Mesenchymal stem cell (in vitro differentiated cells and primary cell): ENCODE measurements at regions not wholly inside any gene's neighbourhood (a gene's known extent, or its start where the extent isn't known, plus 50 kb on each side); places are given as distances from the start of the nearest gene placed in this dataset.

Experiments
- DNase-seq: peaks from one replicate; pipeline ENCODE4 v3.0.0-alpha.2; 2013
- H2AFZ ChIP-seq: one replicate; pipeline ENCODE4 v1.6.1; 2013; ENCODE audit warnings: low read depth, mild to moderate bottlenecking, control low read depth, inconsistent platforms, low read length, moderate library complexity
- H2AK5ac ChIP-seq: 2 replicates; pipeline ENCODE4 v1.6.1; 2013; ENCODE audit warnings: low read length, moderate library complexity, mild to moderate bottlenecking, inconsistent platforms; ENCODE audit not compliant: severe bottlenecking
- H2BK120ac ChIP-seq: one replicate; pipeline ENCODE4 v1.6.1; 2013; ENCODE audit warnings: low read depth, mild to moderate bottlenecking, inconsistent platforms, low read length, moderate library complexity
- H2BK12ac ChIP-seq, 2 experiments: one replicate each; pipeline ENCODE4 v1.6.1; 2013; ENCODE audit warnings: inconsistent platforms in 2 of 2, low read length in 2 of 2, mild to moderate bottlenecking in 2 of 2, moderate library complexity in 2 of 2, control low read depth in 1 of 2
- H2BK15ac ChIP-seq: one replicate; pipeline ENCODE4 v1.6.1; 2013; ENCODE audit warnings: mild to moderate bottlenecking, low read depth, inconsistent platforms; ENCODE audit not compliant: poor library complexity, severe bottlenecking
- H2BK5ac ChIP-seq: 2 replicates; pipeline ENCODE4 v1.6.1; 2013; ENCODE audit warnings: low read depth, mild to moderate bottlenecking, low read length, control low read depth, inconsistent platforms; ENCODE audit not compliant: poor library complexity, severe bottlenecking
- H3K14ac ChIP-seq, 2 experiments: one replicate each; pipeline ENCODE4 v1.6.1; 2013; ENCODE audit warnings: inconsistent platforms in 2 of 2, low read length in 2 of 2, control low read depth in 1 of 2, mild to moderate bottlenecking in 1 of 2, moderate library complexity in 1 of 2
- H3K18ac ChIP-seq, 2 experiments: one replicate each; pipeline ENCODE4 v1.6.1; 2013; ENCODE audit warnings: inconsistent platforms in 2 of 2, low read length in 2 of 2, control low read depth in 1 of 2, low read depth in 1 of 2, mild to moderate bottlenecking in 1 of 2
- H3K23ac ChIP-seq, 2 experiments: one replicate each; pipeline ENCODE4 v1.6.1; 2013; ENCODE audit warnings: inconsistent platforms in 2 of 2, low read length in 2 of 2, mild to moderate bottlenecking in 2 of 2, moderate library complexity in 2 of 2, control low read depth in 1 of 2
- H3K27ac ChIP-seq: 2 replicates; pipeline ENCODE4 v1.5.1; 2013; ENCODE audit warnings: mild to moderate bottlenecking, moderate library complexity, low read length, control low read depth, inconsistent platforms; ENCODE audit not compliant: poor library complexity, severe bottlenecking
- H3K27me3 ChIP-seq, 2 experiments: 2 replicates each; pipeline versions ENCODE4 v1.6.1 to v1.7.0; 2013; ENCODE audit warnings: low read length in 2 of 2, mild to moderate bottlenecking in 2 of 2, moderate library complexity in 2 of 2, control low read depth in 1 of 2, inconsistent platforms in 1 of 2; ENCODE audit not compliant: control insufficient read depth in 1 of 2, insufficient read depth in 1 of 2
- H3K36me3 ChIP-seq, 2 experiments: 2 replicates each; pipeline versions ENCODE4 v1.6.1 to v1.7.0; 2013; ENCODE audit warnings: low read length in 2 of 2, control low read depth in 1 of 2, inconsistent platforms in 1 of 2, low read depth in 1 of 2, mild to moderate bottlenecking in 1 of 2; ENCODE audit not compliant: insufficient read depth in 2 of 2, control insufficient read depth in 1 of 2
- H3K4ac ChIP-seq, 2 experiments: one replicate each; pipeline ENCODE4 v1.6.1; 2013; ENCODE audit warnings: inconsistent platforms in 2 of 2, low read length in 2 of 2, mild to moderate bottlenecking in 2 of 2, moderate library complexity in 2 of 2, control low read depth in 1 of 2, low read depth in 1 of 2
- H3K4me1 ChIP-seq: 2 replicates; pipeline ENCODE4 v1.6.1; 2013; ENCODE audit warnings: low read depth, low read length, control low read depth; ENCODE audit not compliant: control insufficient read depth, insufficient read depth
- H3K4me2 ChIP-seq: 2 replicates; pipeline ENCODE4 v1.6.1; 2013; ENCODE audit warnings: low read length, mild to moderate bottlenecking, inconsistent platforms; ENCODE audit not compliant: poor library complexity, severe bottlenecking
- H3K4me3 ChIP-seq, 2 experiments: 2 replicates each; pipeline versions ENCODE4 v1.5.1 to v1.7.0; 2013; ENCODE audit warnings: low read length in 2 of 2, mild to moderate bottlenecking in 2 of 2, control low read depth in 1 of 2, low read depth in 1 of 2; ENCODE audit not compliant: insufficient read depth in 1 of 2
- H3K79me1 ChIP-seq: replicated peaks from 2 replicates; pipeline ENCODE4 v1.6.1; 2013; ENCODE audit warnings: mild to moderate bottlenecking, control low read depth, low read length, inconsistent platforms; ENCODE audit not compliant: poor library complexity, severe bottlenecking
- H3K9ac ChIP-seq: 2 replicates; pipeline ENCODE4 v1.7.0; 2013; ENCODE audit warnings: mild to moderate bottlenecking, low read length, moderate library complexity
- H3K9me3 ChIP-seq: 2 replicates; pipeline ENCODE4 v1.7.0; 2013; ENCODE audit warnings: mild to moderate bottlenecking, low read length; ENCODE audit not compliant: control insufficient read depth
- H4K8ac ChIP-seq: one replicate; pipeline ENCODE4 v1.6.1; 2013; ENCODE audit warnings: inconsistent platforms, mild to moderate bottlenecking, low read length, moderate library complexity
- H4K91ac ChIP-seq: one replicate; pipeline ENCODE4 v1.6.1; 2013; ENCODE audit warnings: mild to moderate bottlenecking, low read length, inconsistent platforms
- whole genome bisulfite sequencing: methylation state at CpG from one replicate; pipeline ENCODE4 v1.1.7; 2013; ENCODE audit warnings: mixed read lengths; 5-methylcytosine and 5-hydroxymethylcytosine counted together

GRCh38 chr4:120498678-120499077 is 423.8 kb downstream of the PRDM5 start:
- Histone ChIP-seq H2BK5ac (no peak overlapping the region), H3K4me3 (no peak overlapping the region), H3K4ac (no peak overlapping the region), H3K18ac (no peak overlapping the region), H2AFZ (no peak overlapping the region), H3K27ac (no peak overlapping the region), H2BK120ac (no peak overlapping the region), H4K91ac (no peak overlapping the region), H3K9ac (no peak overlapping the region), H3K9me3 (no peaks in the 10 kb centered on the region), H3K4me2 (no peak overlapping the region), H3K79me1 (no peaks in the 10 kb centered on the region), H3K36me3 (no peaks in the 10 kb centered on the region), H2BK12ac (no peak overlapping the region), H4K8ac (no peak overlapping the region), H2BK15ac (no peak overlapping the region), H3K27me3 (no peaks in the 10 kb centered on the region), H3K23ac (no peak overlapping the region), H3K14ac (no peak overlapping the region), H2AK5ac (no peak overlapping the region), H3K4me1 (no peaks in the 10 kb centered on the region)
- DNase-seq = no peak
- WGBS = 83% methylated on average over 1 of the region's 1 CpG

GRCh38 chr4:120491481-120491880 is 424.8 kb upstream of the MAD2L1 start:
- Histone ChIP-seq H3K9ac (no peak overlapping the region), H3K4me1 (no peaks in the 10 kb centered on the region), H3K27ac (no peak overlapping the region), H4K91ac (no peak overlapping the region), H3K23ac (no peak overlapping the region), H3K79me1 (no peaks in the 10 kb centered on the region), H3K9me3 (no peaks in the 10 kb centered on the region), H3K18ac (no peak overlapping the region), H2BK15ac (no peak overlapping the region), H4K8ac (no peak overlapping the region), H3K4ac (no peak overlapping the region), H2BK5ac (no peak overlapping the region), H3K36me3 (no peaks in the 10 kb centered on the region), H3K14ac (no peak overlapping the region), H2BK120ac (no peak overlapping the region), H3K4me3 (no peak overlapping the region), H2BK12ac (no peak overlapping the region), H2AK5ac (no peak overlapping the region), H3K27me3 (no peaks in the 10 kb centered on the region), H2AFZ (no peak overlapping the region), H3K4me2 (no peak overlapping the region)
- DNase-seq = no peak
- WGBS = 68% methylated on average over 2 of the region's 3 CpGs

- no peak overlapping the region for H3K4me3 ChIP-seq
- no peak overlapping the region for H4K8ac ChIP-seq
- H2AFZ ChIP-seq = no peak overlapping the region
- H3K4me2 ChIP-seq = no peak overlapping the region
- H3K18ac ChIP-seq = no peak overlapping the region
- no peak overlapping the region for H2BK5ac ChIP-seq
- no peak overlapping the region for H2BK12ac ChIP-seq
- no peak overlapping the region for H3K27ac ChIP-seq
- H3K9me3 ChIP-seq = no peaks in the 10 kb centered on the region
- no peaks in the 10 kb centered on the region for H3K79me1 ChIP-seq
- H3K9ac ChIP-seq = no peak overlapping the region
- H3K36me3 ChIP-seq = no peaks in the 10 kb centered on the region
- no peak overlapping the region for H3K14ac ChIP-seq
- H4K91ac ChIP-seq = no peak overlapping the region
- no peak overlapping the region for H2BK15ac ChIP-seq
- no peak overlapping the region for H2AK5ac ChIP-seq
- no peaks in the 10 kb centered on the region for H3K4me1 ChIP-seq
- no peak overlapping the region for H3K4ac ChIP-seq
- DNase-seq = no peak
- 85% methylated on average over 3 of the region's 3 CpGs for WGBS
- no peak overlapping the region for H3K23ac ChIP-seq
- H2BK120ac ChIP-seq = no peak overlapping the region
- no peaks in the 10 kb centered on the region for H3K27me3 ChIP-seq
These were observed 415.1 kb upstream of the MAD2L1 start for GRCh38 chr4:120481756-120482155.

GRCh38 chr4:120472447-120473131 is 405.9 kb upstream of the MAD2L1 start:
- Histone ChIP-seq H3K36me3 (no peaks in the 10 kb centered on the region), H3K27me3 (no peaks in the 10 kb centered on the region), H3K79me1 (no peaks in the 10 kb centered on the region), H2BK5ac (no peak overlapping the region), H3K4me2 (no peak overlapping the region), H3K4me1 (no peaks in the 10 kb centered on the region), H3K14ac (no peak overlapping the region), H4K91ac (no peak overlapping the region), H3K27ac (no peak overlapping the region), H2BK12ac (no peak overlapping the region), H3K23ac (no peak overlapping the region), H3K9ac (no peak overlapping the region), H3K18ac (no peak overlapping the region), H3K4ac (no peak overlapping the region), H4K8ac (no peak overlapping the region), H3K9me3 (no peaks in the 10 kb centered on the region), H2AK5ac (no peak overlapping the region), H2BK15ac (no peak overlapping the region), H3K4me3 (no peak overlapping the region), H2BK120ac (no peak overlapping the region), H2AFZ (no peak overlapping the region)
- no peak for DNase-seq
- WGBS = no CpG with 5 or more reads among the region's 1 CpG
